ENCODE measurements at regions not wholly inside any gene's neighbourhood (a gene's known extent, or its start where the extent isn't known, plus 50 kb on each side); places are given as distances from the start of the nearest gene placed in this dataset.

- H3K4me3 ChIP-seq, result no peak overlapping the region
- no peaks in the 10 kb centered on the region for H3K36me3 ChIP-seq (ENCODE audit: low read depth, missing control alignments)
- H3K27me3 ChIP-seq, result no peaks in the 10 kb centered on the region
- DNase-seq, result no peak
- no peaks in the 10 kb centered on the region for H3K9me3 ChIP-seq
- intact Hi-C loops (cut with DNase I; ENCODE audit: low total_unique reads), result no loop called here
- H3K27ac ChIP-seq, result no peak overlapping the region
- H3K4me1 ChIP-seq, result no peaks in the 10 kb centered on the region
- no peak for TF ChIP-seq CTCF (IDR thresholded peaks at IDR 0.05)
- no peak for TF ChIP-seq POLR2A (IDR thresholded peaks at IDR 0.05)
- WGBS, 2 donors, result 75 to 77% methylated on average over 1 of the region's 1 CpG
Measured at GRCh38 chr7:54097886-54098285, 444.3 kb upstream of the VSTM2A start.

DNA sequence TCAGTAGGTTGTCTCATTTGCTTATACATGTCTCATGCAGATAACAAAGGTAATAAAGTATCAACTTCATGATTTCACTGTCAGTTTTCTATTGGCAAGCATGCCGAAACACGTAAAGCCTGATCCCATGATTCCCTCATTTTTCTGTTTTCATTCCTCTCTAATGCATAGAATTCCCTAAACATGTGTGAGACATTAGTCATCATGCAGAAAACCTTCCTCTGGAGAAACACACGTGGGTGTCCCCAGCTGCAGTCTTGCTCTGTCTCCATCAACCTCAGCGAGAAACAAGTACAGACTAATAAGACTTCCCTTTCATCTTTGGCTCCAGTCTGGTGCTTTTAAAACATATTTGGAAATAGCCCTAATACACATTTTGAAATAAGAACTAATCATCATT is 432.7 kb upstream of the VSTM2A start:
- Histone ChIP-seq H3K4me1 (no peaks in the 10 kb centered on the region), H3K27me3 (no peaks in the 10 kb centered on the region), H3K36me3 (ENCODE audit: low read depth, missing control alignments) (no peaks in the 10 kb centered on the region), H3K4me3 (no peak overlapping the region), H3K27ac (no peak overlapping the region), H3K9me3 (no peaks in the 10 kb centered on the region)
- 50 to 73% methylated on average over 4 of the region's 4 CpGs for WGBS, 2 donors
- TF ChIP-seq POLR2A (IDR thresholded peaks at IDR 0.05), result no peak
- TF ChIP-seq CTCF (IDR thresholded peaks at IDR 0.05), result no peak
- intact Hi-C loops (cut with DNase I; ENCODE audit: low total_unique reads), result no loop called here
- DNase-seq, result no peak

DNA sequence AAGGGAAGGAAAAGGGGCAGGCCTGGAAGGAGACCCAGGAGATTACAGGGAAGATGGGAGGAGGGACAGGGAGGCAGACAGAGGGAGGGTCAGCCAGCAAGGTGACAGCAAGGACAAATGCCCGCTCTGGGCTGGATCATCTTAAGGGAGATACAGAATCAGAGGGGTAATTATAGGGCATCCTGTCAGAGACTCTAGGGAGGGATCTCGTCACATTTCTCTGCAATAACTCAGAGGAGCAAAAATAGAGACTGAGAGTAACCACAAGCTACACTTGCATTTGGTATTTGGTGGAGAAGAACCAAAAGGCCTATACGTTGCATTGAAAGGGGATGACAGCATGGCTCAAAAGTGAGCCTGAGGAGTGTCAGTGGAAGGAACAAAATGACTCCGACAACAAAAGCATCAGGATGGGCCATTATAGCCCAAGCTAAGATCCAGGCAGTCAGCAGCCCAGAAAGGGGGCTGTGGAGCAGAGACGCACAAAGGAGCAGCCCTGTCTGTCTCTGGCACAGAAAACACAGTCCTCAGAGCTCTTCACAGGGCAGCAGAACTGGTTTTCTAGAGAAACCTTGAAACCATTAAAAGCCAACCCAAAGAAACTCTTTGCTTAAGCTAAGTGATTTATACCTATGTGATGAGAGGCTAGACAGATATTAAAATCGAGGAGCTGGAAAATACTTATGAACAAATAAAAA is 430.2 kb upstream of the VSTM2A start:
- Histone ChIP-seq H3K4me3 (no peak overlapping the region), H3K27me3 (no peaks in the 10 kb centered on the region), H3K36me3 (ENCODE audit: low read depth, missing control alignments) (no peaks in the 10 kb centered on the region), H3K9me3 (no peaks in the 10 kb centered on the region), H3K4me1 (no peaks in the 10 kb centered on the region), H3K27ac (no peak overlapping the region)
- 70 to 72% methylated on average over 6 of the region's 6 CpGs for WGBS, 2 donors
- no peak for DNase-seq
- TF ChIP-seq POLR2A (IDR thresholded peaks at IDR 0.05) (no peak), CTCF (IDR thresholded peaks at IDR 0.05) (no peak)
- intact Hi-C loops (cut with DNase I; ENCODE audit: low total_unique reads), result no loop called here

DNA sequence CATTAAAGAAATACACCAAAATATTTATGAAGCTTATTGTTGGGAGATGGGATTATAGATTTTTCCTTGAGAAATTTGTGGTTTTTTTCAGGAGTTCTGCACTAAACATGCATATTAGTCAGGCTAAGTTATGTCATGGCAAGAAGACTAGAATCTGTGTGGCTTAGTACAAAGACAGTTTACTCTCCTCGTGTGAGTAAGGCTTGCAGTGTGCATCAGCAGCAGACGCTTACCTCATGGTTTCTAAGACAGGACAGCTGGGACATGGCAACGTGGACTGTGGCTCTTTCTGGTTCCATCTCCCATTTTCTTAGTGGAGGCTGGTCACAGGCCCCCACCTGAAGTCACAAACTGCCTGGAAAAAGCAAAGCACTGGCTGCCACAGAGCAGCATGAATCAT is 429.6 kb upstream of the VSTM2A start:
- Histone ChIP-seq H3K4me1 (no peaks in the 10 kb centered on the region), H3K27me3 (no peaks in the 10 kb centered on the region), H3K36me3 (ENCODE audit: low read depth, missing control alignments) (no peaks in the 10 kb centered on the region), H3K9me3 (no peaks in the 10 kb centered on the region), H3K4me3 (no peak overlapping the region), H3K27ac (no peak overlapping the region)
- WGBS, 2 donors, result 46 to 74% methylated on average over 3 of the region's 3 CpGs
- TF ChIP-seq POLR2A (IDR thresholded peaks at IDR 0.05), result no peak
- TF ChIP-seq CTCF (IDR thresholded peaks at IDR 0.05), result no peak
- intact Hi-C loops (cut with DNase I; ENCODE audit: low total_unique reads), result no loop called here
- no peak for DNase-seq
